Neural cell (in vitro differentiated cells): ENCODE measurements at regions not wholly inside any gene's neighbourhood (a gene's known extent, or its start where the extent isn't known, plus 50 kb on each side); places are given as distances from the start of the nearest gene placed in this dataset.
"Not testable (repeated sequence)": the region's sequence is repeated elsewhere in the genome, so short reads cannot be mapped to it uniquely, and the experiment has no call there.

ENCODE experiments used
- H2AFZ ChIP-seq: fragments of 200-600, 300-800 bp; sonication (generic), shearing (Covaris generic); 2 replicates; pipeline ENCODE4 v1.6.0; 2014; ENCODE audit warnings: low read depth, mild to moderate bottlenecking, antibody characterized with exemption, low read length, moderate library complexity
- H3F3A ChIP-seq: fragments of 200-600 bp; shearing (Covaris generic); 2 replicates; pipeline ENCODE4 v1.6.1; 2016; ENCODE audit warnings: mild to moderate bottlenecking, moderate library complexity, mixed read lengths, antibody characterized with exemption, low read length; ENCODE audit not compliant: insufficient read depth, poor library complexity, severe bottlenecking
- H3K27ac ChIP-seq: fragments of 200-600, 300-800 bp; sonication (generic), shearing (Covaris generic); 2 replicates; pipeline ENCODE4 v1.5.1; 2014; ENCODE audit warnings: mild to moderate bottlenecking, low read length, moderate library complexity
- H3K27me3 ChIP-seq: fragments of 300-800, 200-600 bp; sonication (generic), shearing (Covaris generic); 2 replicates; pipeline ENCODE4 v1.6.0; 2014; ENCODE audit warnings: mild to moderate bottlenecking, low read depth, low read length, moderate library complexity; ENCODE audit not compliant: insufficient read depth
- H3K36me3 ChIP-seq: fragments of 300-800, 200-600 bp; sonication (generic), shearing (Covaris generic); 2 replicates; pipeline ENCODE4 v1.5.1; 2014; ENCODE audit warnings: mild to moderate bottlenecking, antibody characterized with exemption, low read length, moderate library complexity; ENCODE audit not compliant: insufficient read depth
- H3K4me2 ChIP-seq: fragments of 300-800, 200-600 bp; sonication (generic), shearing (Covaris generic); 2 replicates; pipeline ENCODE4 v1.6.0; 2014; ENCODE audit warnings: mild to moderate bottlenecking, low read length
- H3K4me3 ChIP-seq: fragments of 300-800, 200-600 bp; sonication (generic), shearing (Covaris generic); 2 replicates; pipeline ENCODE4 v1.5.1; 2014; ENCODE audit warnings: mild to moderate bottlenecking, low read length, moderate library complexity
- H3K79me2 ChIP-seq: fragments of 200-600 bp; shearing (Covaris generic); replicated peaks from 2 replicates; pipeline ENCODE4 v1.6.0; 2014; ENCODE audit warnings: mild to moderate bottlenecking, low read length, moderate library complexity; ENCODE audit not compliant: insufficient read depth
- H3K9ac ChIP-seq: fragments of 300-800, 200-600 bp; sonication (generic), shearing (Covaris generic); 2 replicates; pipeline ENCODE4 v1.6.1; 2016; ENCODE audit warnings: mild to moderate bottlenecking, low read length, mixed read lengths
- H3K9me2 ChIP-seq: fragments of 200-600 bp; shearing (Covaris generic); 2 replicates; pipeline ENCODE4 v1.6.1; 2016; ENCODE audit warnings: mild to moderate bottlenecking, low read length, mixed read lengths; ENCODE audit not compliant: insufficient read depth
- H3K9me3 ChIP-seq: fragments of 200-600, 300-800 bp; sonication (generic), shearing (Covaris generic); 2 replicates; pipeline ENCODE4 v1.6.1; 2016; ENCODE audit warnings: mild to moderate bottlenecking, mixed run types, low read length, moderate library complexity, mixed read lengths
- H4K20me1 ChIP-seq: fragments of 200-600 bp; shearing (Covaris generic); 2 replicates; pipeline ENCODE4 v1.6.1; 2016; ENCODE audit warnings: mild to moderate bottlenecking, mixed run types; ENCODE audit not compliant: insufficient read depth
- EP300 ChIP-seq: fragments of 450-650 bp; conservative IDR thresholded peaks from 2 replicates; pipeline ENCODE4 v1.6.1; 2014; ENCODE audit warnings: antibody characterized with exemption, mild to moderate bottlenecking, moderate library complexity; ENCODE audit not compliant: poor library complexity, severe bottlenecking
- EZH2 ChIP-seq: fragments of 200-600, 300-800 bp; shearing (Covaris generic), sonication (generic); IDR thresholded peaks from 2 replicates; pipeline ENCODE4 v1.6.1; 2014; ENCODE audit warnings: antibody characterized with exemption, low read length, borderline replicate concordance, mild to moderate bottlenecking; ENCODE audit not compliant: insufficient read depth, poor library complexity, severe bottlenecking
- MXI1 ChIP-seq: fragments of 450-650 bp; conservative IDR thresholded peaks from 2 replicates; pipeline ENCODE4 v1.6.1; 2014; ENCODE audit warnings: antibody characterized with exemption, mild to moderate bottlenecking; ENCODE audit not compliant: poor library complexity, severe bottlenecking
- POLR2AphosphoS5 ChIP-seq: IDR thresholded peaks from 2 replicates; pipeline ENCODE4 v1.6.1; 2012
- RAD21 ChIP-seq: fragments of 450-650 bp; conservative IDR thresholded peaks from 2 replicates; pipeline ENCODE4 v1.6.1; 2014; ENCODE audit warnings: antibody characterized with exemption, mild to moderate bottlenecking, moderate library complexity
- SMC3 ChIP-seq: fragments of 450-650 bp; conservative IDR thresholded peaks from 2 replicates; pipeline ENCODE4 v1.6.1; 2014; ENCODE audit warnings: antibody characterized with exemption, mild to moderate bottlenecking, moderate library complexity; ENCODE audit not compliant: poor library complexity
- TAF1 ChIP-seq: IDR thresholded peaks from 2 replicates; pipeline ENCODE4 v1.6.1; 2012; ENCODE audit warnings: low read depth
- TF ChIP-seq, protein P1 (sequence below): IDR thresholded peaks from 2 replicates; pipeline ENCODE4 v1.6.1; 2012; ENCODE audit warnings: borderline replicate concordance
- TF ChIP-seq, protein P2 (sequence below): fragments of 450-650 bp; IDR thresholded peaks from 2 replicates; pipeline ENCODE4 v1.5.1; 2014; ENCODE audit warnings: antibody characterized with exemption, mild to moderate bottlenecking, moderate library complexity; ENCODE audit not compliant: poor library complexity, severe bottlenecking

DNA sequence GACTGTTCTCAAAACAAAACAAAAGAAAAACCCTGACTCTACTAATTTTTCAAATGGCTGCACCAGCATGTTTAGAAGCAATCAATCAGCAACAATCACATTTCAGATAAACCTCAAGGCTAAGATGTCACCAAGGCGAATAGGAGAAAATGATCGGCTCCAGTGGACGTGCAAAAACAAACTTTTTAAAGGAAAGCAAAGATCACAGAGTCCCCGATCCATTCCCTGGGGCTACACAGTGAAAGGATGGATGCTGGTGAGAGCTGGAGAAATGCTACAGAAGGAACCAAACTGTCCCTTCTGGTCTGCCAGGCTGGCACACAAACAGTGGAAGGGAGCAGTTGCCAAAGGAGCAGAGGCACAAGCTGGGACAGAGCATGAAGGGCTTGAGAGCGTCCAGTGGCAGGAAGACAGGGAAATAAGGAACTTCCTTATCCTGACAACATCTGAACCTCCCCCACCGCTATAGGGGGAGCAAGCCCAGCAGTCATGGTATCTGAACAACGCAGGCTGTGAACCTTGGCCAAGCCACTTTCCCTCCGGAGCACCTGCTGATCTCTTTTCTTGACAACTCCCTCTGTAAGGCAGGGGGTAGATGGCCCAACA, 73.7 kb upstream of the HIVEP1 start:
- TF ChIP-seq SMC3 (no peak), MXI1 (no peak), EZH2 (no peak), POLR2AphosphoS5 (no peak), TAF1 (no peak), RAD21 (no peak), EP300 (no peak)
- TF ChIP-seq, protein P1, sequence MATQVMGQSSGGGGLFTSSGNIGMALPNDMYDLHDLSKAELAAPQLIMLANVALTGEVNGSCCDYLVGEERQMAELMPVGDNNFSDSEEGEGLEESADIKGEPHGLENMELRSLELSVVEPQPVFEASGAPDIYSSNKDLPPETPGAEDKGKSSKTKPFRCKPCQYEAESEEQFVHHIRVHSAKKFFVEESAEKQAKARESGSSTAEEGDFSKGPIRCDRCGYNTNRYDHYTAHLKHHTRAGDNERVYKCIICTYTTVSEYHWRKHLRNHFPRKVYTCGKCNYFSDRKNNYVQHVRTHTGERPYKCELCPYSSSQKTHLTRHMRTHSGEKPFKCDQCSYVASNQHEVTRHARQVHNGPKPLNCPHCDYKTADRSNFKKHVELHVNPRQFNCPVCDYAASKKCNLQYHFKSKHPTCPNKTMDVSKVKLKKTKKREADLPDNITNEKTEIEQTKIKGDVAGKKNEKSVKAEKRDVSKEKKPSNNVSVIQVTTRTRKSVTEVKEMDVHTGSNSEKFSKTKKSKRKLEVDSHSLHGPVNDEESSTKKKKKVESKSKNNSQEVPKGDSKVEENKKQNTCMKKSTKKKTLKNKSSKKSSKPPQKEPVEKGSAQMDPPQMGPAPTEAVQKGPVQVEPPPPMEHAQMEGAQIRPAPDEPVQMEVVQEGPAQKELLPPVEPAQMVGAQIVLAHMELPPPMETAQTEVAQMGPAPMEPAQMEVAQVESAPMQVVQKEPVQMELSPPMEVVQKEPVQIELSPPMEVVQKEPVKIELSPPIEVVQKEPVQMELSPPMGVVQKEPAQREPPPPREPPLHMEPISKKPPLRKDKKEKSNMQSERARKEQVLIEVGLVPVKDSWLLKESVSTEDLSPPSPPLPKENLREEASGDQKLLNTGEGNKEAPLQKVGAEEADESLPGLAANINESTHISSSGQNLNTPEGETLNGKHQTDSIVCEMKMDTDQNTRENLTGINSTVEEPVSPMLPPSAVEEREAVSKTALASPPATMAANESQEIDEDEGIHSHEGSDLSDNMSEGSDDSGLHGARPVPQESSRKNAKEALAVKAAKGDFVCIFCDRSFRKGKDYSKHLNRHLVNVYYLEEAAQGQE = no peak
- TF ChIP-seq, protein P2, sequence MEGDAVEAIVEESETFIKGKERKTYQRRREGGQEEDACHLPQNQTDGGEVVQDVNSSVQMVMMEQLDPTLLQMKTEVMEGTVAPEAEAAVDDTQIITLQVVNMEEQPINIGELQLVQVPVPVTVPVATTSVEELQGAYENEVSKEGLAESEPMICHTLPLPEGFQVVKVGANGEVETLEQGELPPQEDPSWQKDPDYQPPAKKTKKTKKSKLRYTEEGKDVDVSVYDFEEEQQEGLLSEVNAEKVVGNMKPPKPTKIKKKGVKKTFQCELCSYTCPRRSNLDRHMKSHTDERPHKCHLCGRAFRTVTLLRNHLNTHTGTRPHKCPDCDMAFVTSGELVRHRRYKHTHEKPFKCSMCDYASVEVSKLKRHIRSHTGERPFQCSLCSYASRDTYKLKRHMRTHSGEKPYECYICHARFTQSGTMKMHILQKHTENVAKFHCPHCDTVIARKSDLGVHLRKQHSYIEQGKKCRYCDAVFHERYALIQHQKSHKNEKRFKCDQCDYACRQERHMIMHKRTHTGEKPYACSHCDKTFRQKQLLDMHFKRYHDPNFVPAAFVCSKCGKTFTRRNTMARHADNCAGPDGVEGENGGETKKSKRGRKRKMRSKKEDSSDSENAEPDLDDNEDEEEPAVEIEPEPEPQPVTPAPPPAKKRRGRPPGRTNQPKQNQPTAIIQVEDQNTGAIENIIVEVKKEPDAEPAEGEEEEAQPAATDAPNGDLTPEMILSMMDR = no peak
- no peaks in the 10 kb centered on the region for H4K20me1 ChIP-seq
- no peaks in the 10 kb centered on the region for H3K79me2 ChIP-seq
- H3K4me2 ChIP-seq = no peak overlapping the region
- H3K9me3 ChIP-seq = no peaks in the 10 kb centered on the region
- no peak overlapping the region for H3K4me3 ChIP-seq
- no peaks in the 10 kb centered on the region for H3F3A ChIP-seq
- H3K27ac ChIP-seq = no peak overlapping the region
- no peaks in the 10 kb centered on the region for H3K9me2 ChIP-seq
- H3K36me3 ChIP-seq = no peaks in the 10 kb centered on the region
- no peak overlapping the region for H2AFZ ChIP-seq
- no peak overlapping the region for H3K9ac ChIP-seq
- H3K27me3 ChIP-seq = no peaks in the 10 kb centered on the region

DNA sequence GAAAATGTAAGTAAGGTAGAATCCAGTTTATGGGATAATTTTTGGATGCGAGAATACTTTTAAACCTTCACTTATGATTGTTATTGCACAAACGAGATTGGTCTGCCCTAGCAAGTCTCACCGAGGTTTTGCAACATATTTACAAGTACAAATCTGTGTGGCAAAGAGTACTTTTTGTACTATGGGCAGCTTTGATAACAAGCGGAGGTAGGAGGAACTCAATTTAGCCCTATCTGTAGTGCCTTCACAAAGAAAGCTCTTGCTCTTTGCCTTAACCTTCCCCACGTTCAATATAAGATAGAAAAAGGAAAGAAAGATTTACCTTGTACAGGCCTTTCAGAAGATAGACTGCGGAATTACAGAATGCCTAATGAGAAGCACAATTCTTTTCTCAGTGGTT, 77.5 kb upstream of the HIVEP1 start:
- Histone ChIP-seq H3K9ac (no peak overlapping the region), H3K4me2 (no peak overlapping the region), H3K79me2 (no peaks in the 10 kb centered on the region), H2AFZ (no peak overlapping the region), H3K27me3 (no peaks in the 10 kb centered on the region), H3F3A (no peaks in the 10 kb centered on the region), H4K20me1 (no peaks in the 10 kb centered on the region), H3K27ac (no peak overlapping the region), H3K9me2 (no peaks in the 10 kb centered on the region), H3K4me3 (no peak overlapping the region), H3K36me3 (no peaks in the 10 kb centered on the region), H3K9me3 (no peaks in the 10 kb centered on the region)
- TF ChIP-seq, protein P2 = no peak
- TF ChIP-seq RAD21 = no peak
- TF ChIP-seq EP300 = no peak
- no peak for TF ChIP-seq POLR2AphosphoS5
- TF ChIP-seq, protein P1 = no peak
- no peak for TF ChIP-seq SMC3
- TF ChIP-seq MXI1 = no peak
- no peak for TF ChIP-seq EZH2
- no peak for TF ChIP-seq TAF1

DNA sequence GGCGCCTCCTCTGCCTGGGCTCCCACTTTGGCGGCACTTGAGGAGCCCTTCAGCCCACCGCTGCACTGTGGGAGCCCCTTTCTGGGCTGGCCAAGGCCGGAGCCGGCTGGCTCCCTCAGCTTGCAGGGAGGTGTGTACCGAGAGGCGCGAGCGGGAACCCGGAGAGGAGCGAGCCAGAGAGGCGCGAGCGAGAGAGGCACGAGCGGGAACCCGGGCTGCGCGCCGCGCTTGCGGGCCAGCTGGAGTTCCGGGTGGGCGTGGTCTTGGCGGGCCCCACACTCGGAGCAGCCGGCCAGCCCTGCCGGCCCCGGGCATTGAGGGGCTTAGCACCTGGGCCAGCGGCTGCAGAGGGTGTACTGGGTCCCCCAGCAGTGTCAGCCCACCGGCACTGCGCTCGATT, 79.2 kb upstream of the HIVEP1 start:
- not testable (repeated sequence) for H3K27me3 ChIP-seq, H3K4me2 ChIP-seq, H3K27ac ChIP-seq, H3K9me2 ChIP-seq, H3K4me3 ChIP-seq, H4K20me1 ChIP-seq, H3K9ac ChIP-seq, H3K9me3 ChIP-seq, H3K79me2 ChIP-seq, H3F3A ChIP-seq, H2AFZ ChIP-seq, H3K36me3 ChIP-seq
